GM12892 (cell line): ENCODE measurements at regions not wholly inside any gene's neighbourhood (a gene's known extent, or its start where the extent isn't known, plus 50 kb on each side); places are given as distances from the start of the nearest gene placed in this dataset.

ENCODE experiments used
- POLR2A ChIP-seq: IDR thresholded peaks from 2 replicates; pipeline ENCODE4 v1.6.1; 2011; ENCODE audit warnings: low read depth, low read length, control low read depth
- POLR2AphosphoS5 ChIP-seq: IDR thresholded peaks from 2 replicates; pipeline ENCODE4 v1.6.1; 2011; ENCODE audit warnings: low read depth, low read length, control low read depth

DNA sequence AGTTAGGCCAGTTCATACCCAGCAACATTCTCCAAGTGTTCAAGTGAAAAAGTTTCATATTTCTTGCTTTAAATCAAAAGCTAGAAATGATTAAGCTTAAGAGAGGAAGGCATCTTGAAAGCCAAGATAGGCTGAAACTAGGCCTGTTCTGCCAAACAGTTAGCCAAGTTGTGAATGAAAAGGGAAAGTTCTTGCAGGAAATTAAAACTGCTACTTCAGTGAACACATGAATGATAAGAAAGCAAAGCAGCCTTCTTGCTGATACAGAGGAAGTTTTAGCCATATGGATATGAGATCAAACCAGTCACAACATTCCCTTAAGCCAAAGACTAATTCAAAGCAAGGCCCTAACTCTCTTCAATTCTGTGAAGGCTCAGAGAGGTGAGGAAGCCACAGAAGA lies 274.7 kb downstream of the TUSC7 start:
- no peak for TF ChIP-seq POLR2AphosphoS5
- no peak for TF ChIP-seq POLR2A
